HG02852 (cell line): ENCODE measurements at regions not wholly inside any gene's neighbourhood (a gene's known extent, or its start where the extent isn't known, plus 50 kb on each side); places are given as distances from the start of the nearest gene placed in this dataset.
A peak's percentile ranks its signal among the peaks of the same experiment; 100 is the strongest.
"Not testable (repeated sequence)": the region's sequence is repeated elsewhere in the genome, so short reads cannot be mapped to it uniquely, and the experiment has no call there.

Experiments used
- ATAC-seq: cut with Tn5 transposase; IDR thresholded peaks from one replicate; pipeline ENCODE4 v1.9.1; 2021; ENCODE audit warnings: mild to moderate bottlenecking, moderate library complexity; ENCODE audit not compliant: unreplicated experiment

GRCh38 chr2:126275098-126275497 lies 380.9 kb upstream of the GYPC start:
- no peak for ATAC-seq

- ATAC-seq = not testable (repeated sequence)
These were observed 379.7 kb upstream of the GYPC start for GRCh38 chr2:126276268-126276667.

DNA sequence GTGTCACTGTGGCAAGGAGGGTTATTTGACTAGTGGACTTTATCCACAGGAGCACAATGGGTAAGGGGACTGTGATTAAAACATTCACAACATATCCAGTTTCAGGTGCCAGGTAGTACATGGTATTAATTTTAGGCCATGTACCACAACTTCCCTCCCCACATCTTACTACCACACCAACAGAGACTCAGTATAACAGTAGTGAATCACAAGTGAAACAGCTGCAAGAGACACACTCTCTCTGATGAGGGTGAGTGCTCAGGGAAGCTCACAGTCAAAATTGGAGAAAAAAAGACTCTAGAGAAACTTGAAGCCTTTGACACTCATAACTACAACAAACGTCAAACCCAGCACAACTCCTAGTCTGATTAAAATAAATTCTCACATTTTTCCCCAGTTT lies 367.6 kb upstream of the GYPC start:
- no peak for ATAC-seq

DNA sequence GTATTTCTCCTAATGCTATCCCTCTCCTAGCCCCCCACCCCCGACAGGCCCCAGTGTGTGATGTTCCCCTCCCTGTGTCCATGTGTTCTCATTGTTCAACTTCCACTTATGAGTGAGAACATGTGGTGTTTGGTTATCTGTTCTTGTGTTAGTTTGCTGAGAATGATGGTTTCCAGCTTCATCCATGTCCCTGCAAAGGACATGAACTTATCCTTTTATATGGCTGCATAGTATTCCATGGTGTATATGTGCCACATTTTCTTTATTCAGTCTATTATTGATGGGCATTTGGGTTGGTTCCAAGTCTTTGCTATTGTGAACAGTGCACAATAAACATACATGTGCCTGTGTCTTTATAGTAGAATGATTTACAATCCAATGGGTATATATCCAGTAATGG lies 362.0 kb upstream of the GYPC start:
- not testable (repeated sequence) for ATAC-seq

DNA sequence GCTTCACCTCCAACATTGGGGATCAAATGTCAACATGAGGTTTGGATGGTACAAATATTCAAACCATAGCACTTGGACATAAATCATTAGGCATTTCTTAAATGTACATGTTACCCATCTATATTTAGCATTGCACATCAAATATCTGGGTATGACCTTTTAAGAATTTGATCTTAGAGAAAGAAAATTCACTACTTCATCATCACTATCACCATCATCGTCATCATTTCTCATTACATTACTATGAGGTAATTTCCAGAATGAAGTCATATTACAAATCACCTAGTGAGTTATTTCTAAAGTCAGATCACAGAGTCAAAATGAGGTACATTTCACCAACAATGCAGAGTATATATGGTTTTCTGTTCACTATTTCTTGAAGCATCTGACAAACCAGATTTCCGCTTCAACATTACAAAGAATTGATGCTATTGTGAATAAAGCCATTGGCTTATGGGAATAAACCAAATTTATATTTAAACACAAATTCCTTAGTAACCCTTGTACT lies 356.4 kb upstream of the GYPC start:
- ATAC-seq = no peak

DNA sequence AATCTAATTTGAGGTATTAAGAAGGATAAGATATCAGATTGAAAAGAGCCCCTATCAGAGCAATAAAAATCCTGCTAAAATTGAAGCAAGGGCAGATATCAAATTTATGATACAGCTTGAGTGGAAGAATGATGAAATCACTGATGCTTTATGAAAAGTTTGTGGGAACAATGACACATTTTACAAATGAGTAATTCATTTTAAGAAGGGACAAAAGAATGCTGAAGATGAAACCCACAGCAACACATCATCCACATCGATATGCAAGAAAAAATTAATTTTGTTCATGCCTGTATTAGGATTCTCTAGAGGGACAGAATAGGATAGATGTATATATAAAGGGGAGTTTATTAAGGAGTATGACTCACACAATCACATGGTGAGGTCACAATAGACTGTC lies 355.6 kb upstream of the GYPC start:
- no peak for ATAC-seq

GRCh38 chr2:126302043-126302442 lies 353.9 kb upstream of the GYPC start:
- no peak for ATAC-seq

GRCh38 chr2:126303113-126303512 lies 352.8 kb upstream of the GYPC start:
- ATAC-seq = no peak

DNA sequence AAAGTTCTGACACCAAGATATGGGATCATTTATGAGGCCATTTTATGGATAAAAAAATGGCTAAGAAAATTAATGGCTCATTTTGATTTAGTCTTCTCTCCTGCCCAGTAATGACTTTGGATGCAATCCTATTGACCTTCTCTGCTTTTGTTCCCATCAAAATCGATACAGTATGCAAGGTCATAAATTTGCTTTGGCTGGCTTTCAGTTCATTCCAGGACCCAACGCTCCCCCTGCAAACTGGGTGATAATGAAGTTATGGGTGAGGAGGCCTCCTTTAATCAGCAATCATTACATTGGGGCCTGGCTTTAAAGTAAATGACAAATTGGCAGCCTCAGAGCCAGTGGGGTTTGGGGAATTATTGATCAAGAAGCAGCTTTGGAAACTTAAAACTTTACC lies 351.8 kb upstream of the GYPC start:
- ATAC-seq = no peak

DNA sequence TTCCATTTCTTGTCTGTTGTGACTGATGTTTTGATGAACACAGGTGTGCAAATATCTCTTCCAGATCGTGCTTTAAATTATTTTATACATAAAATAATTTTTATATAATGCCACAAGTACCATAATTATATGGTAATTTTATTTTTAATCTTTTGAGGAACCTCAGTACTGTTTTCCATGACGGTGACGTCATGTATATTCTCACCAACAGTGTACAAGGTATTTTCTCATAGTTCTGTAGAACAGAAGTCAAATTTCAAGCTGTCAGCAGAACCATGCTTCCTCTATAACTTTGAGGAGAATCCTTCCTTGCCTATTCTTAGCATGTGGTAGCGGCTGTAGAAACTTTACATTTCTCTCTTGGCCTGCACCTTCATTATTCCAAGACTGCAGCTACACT lies 349.4 kb upstream of the GYPC start:
- ATAC-seq = no peak

DNA sequence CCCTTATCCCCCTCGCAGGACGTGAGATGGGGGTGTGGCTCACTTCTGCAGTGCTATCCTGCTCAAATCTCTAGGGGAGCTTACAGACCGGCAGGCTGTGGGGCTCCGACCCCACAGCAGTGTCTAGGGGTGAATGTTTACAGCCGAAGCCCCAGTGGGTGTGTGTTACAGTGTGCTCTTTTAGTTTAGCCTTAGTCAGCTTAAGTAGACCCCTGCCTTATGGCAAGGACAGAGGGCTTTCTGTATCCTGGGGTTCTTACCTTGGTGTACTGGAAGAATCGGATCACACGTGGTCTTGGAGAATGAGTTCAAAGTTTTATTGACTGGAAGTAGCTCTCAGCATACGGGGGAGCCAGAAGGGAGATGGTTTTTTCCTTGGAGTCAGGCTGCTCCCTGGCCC lies 348.2 kb upstream of the GYPC start:
- no peak for ATAC-seq

- no peak for ATAC-seq
These were observed 346.8 kb upstream of the GYPC start for GRCh38 chr2:126309185-126309584.

GRCh38 chr2:126312579-126312978 lies 343.4 kb upstream of the GYPC start:
- ATAC-seq = no peak

DNA sequence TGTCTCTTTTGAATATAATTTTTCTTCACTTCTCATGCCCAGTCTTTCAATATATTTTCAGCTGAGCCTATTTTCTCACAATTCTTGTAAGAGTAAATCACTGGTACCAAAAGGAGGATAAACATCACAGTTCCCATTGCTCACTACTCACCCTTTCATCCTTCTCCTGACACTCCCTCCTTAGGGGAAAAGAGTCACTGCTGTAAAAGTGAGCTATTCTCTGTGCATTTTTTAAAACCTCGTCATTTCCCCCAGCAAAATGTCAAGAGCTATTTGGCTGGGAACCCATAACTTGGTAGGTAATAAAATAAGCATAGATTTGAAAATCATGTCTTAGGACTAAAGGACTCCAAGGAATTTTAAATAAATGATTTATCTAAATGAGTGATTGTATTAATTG lies 340.1 kb upstream of the GYPC start:
- no peak for ATAC-seq

GRCh38 chr2:126317790-126318431 lies 338.0 kb upstream of the GYPC start:
- ATAC-seq = no peak

DNA sequence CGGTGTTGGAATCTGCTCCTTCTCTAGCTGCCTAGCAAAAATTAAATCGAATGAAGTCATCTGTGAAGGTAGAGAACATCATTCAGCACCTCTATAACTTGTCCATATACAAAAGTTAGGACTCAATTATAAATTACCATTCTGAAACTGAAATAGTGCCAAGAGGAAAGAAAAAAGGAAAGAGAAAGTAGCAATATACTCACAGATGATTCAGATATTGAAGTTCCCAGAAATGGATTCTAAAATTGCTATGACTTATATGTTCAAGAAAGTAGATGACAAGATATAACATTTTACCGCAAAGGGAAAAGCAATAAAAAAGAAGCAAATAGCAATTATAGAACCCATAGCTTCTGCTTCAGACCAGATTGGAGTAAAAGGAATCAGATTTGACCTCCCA lies 333.6 kb upstream of the GYPC start:
- no peak for ATAC-seq

DNA sequence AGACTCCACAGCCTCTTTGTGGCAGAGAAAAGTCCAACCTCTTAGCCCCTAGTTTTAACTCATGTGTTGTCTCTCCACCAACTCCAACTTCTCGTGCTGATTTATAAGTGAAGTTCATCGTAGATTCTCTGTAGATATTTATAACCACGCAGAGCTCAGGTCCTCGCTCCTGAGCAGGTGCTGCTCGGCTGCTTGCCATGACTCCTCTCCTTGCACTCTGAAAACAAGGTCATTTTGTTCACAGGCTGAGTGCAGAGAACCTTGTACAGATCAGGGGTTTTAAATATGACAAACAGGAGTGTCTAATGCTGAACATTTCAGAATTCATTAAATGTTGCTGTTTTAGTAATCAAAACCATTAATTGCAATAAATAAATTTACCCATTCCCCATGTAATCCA lies 330.8 kb upstream of the GYPC start:
- no peak for ATAC-seq

DNA sequence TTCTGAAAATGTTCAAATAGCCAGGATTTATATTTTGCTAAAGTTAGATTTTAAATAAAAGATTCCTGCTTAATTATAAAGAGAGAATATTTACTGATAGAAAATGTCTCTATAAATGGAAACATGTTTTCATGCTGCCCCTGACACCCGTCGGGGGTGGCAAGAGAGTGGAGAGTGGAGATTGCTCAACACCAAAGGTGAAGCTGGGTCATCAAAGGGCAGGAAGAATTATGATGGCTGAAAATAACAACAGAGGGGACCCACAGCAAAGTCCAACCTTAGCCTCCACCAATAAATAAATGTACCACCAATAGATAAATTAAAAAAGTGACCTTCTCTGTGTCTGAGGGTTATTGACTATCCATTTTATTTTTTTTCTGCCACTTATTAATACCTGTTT lies 326.8 kb upstream of the GYPC start:
- no peak for ATAC-seq

GRCh38 chr2:126342457-126342856 lies 313.5 kb upstream of the GYPC start:
- no peak for ATAC-seq

DNA sequence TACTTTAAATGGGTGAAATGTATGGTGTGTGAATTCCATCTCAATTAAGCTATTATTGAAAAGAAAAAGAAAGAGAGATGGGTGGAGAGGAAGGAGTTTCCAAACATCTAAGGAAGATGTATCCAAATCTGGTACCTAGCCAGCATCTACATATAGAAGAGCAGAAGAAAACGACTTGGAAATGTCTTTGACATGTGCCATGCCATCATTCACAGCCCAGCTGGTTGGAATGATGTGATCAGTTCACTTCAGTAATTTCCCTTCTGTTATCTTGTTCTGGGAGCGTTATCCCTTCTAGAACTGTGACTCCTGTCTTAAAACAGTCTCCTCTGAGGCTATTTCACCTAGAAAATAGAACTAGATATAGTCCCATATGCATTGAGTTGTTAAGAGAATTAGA lies 312.8 kb upstream of the GYPC start:
- no peak for ATAC-seq

DNA sequence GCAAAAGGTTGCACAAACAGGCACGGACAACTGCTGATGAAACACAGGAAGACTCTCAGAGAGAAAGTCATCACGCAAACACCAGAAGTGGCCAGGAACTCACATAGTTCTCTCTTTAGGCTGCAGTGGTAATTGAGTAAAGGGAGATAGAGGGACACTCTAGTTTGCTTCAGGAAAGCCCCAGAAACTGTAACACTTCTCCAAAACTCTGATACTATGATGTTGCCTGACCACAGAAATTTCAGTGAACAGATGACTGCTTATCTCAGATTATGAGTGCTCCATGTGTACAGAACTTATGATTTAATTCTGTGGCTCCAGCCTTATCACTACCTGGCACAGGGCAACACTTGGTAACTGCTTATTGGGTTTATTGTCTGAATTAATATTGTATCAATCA lies 311.5 kb upstream of the GYPC start:
- peak; percentile 87 for ATAC-seq

DNA sequence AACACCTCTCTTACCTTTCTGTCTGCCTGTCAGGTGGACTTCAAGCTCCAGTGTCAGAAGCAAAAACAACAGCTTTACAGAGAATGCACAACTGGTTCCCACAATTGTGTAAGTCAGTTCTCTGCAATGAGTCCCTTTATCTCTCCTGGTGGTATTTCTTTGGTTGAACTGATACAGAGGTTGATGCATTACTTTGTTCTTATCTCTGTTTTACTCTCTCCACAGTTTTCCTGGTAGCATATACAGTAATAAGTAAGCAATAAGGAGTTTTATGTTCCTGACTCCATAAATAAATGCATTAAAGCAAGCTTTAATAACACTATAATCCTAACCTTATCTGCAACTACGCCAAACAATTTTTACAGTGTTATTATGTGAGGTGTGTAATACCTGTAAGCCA lies 310.3 kb upstream of the GYPC start:
- no peak for ATAC-seq

GRCh38 chr2:126356631-126357030 lies 299.3 kb upstream of the GYPC start:
- ATAC-seq = no peak
